Testis (tissue), 2 donors: ENCODE measurements at regions not wholly inside any gene's neighbourhood (a gene's known extent, or its start where the extent isn't known, plus 50 kb on each side); places are given as distances from the start of the nearest gene placed in this dataset.
"Not testable (repeated sequence)": the region's sequence is repeated elsewhere in the genome, so short reads cannot be mapped to it uniquely, and the experiment has no call there.

Experiments used
- POLR2A ChIP-seq: fragments of 450-650 bp; IDR thresholded peaks from one replicate; pipeline ENCODE4 v1.6.1; 2017; ENCODE audit warnings: antibody characterized with exemption, mild to moderate bottlenecking, moderate library complexity
- TF ChIP-seq, protein P1 (sequence below), 3 experiments: fragments of 450-650 bp in 2 of 3; fragments of 200-600 bp in 1 of 3; sonication (generic) in 1 of 3; IDR thresholded peaks; one replicate each; pipeline ENCODE4 v1.5.1; 2016 to 2019; ENCODE audit warnings: antibody characterized with exemption in 3 of 3, mild to moderate bottlenecking in 2 of 3, moderate library complexity in 1 of 3

DNA sequence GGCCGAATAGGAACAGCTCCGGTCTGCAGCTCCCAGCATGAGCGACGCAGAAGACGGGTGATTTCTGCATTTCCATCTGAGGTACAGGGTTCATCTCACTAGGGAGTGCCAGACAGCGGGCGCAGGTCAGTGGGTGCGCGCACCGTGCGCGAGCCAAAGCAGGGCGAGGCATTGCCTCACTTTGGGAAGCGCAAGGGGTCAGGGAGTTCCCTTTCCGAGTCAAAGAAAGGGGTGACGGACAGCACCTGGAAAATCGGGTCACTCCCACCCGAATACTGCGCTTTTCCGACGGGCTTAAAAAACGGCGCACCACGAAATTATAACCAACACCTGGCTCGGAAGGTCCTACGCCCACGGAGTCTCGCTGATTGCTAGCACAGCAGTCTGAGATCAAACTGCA lies 386.8 kb upstream of the SPHKAP start:
- TF ChIP-seq, protein P1, sequence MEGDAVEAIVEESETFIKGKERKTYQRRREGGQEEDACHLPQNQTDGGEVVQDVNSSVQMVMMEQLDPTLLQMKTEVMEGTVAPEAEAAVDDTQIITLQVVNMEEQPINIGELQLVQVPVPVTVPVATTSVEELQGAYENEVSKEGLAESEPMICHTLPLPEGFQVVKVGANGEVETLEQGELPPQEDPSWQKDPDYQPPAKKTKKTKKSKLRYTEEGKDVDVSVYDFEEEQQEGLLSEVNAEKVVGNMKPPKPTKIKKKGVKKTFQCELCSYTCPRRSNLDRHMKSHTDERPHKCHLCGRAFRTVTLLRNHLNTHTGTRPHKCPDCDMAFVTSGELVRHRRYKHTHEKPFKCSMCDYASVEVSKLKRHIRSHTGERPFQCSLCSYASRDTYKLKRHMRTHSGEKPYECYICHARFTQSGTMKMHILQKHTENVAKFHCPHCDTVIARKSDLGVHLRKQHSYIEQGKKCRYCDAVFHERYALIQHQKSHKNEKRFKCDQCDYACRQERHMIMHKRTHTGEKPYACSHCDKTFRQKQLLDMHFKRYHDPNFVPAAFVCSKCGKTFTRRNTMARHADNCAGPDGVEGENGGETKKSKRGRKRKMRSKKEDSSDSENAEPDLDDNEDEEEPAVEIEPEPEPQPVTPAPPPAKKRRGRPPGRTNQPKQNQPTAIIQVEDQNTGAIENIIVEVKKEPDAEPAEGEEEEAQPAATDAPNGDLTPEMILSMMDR (IDR thresholded peaks at IDR 0.05), result not testable (repeated sequence)
- TF ChIP-seq POLR2A, result not testable (repeated sequence)
